Aorta (tissue), 5 donors: ENCODE measurements at regions not wholly inside any gene's neighbourhood (a gene's known extent, or its start where the extent isn't known, plus 50 kb on each side); places are given as distances from the start of the nearest gene placed in this dataset.

ENCODE experiments used
- ATAC-seq: fragments of 200-7000 bp; cut with Tn5 transposase; one replicate; pipeline ENCODE4 v1.9.1; 2022; ENCODE audit warnings: moderate library complexity; ENCODE audit not compliant: low FRiP score
- DNase-seq, 2 donors: peaks; one replicate each; pipeline ENCODE4 v3.0.0-alpha.2; 2020
- H3K27ac ChIP-seq, 2 donors: one replicate each; pipeline ENCODE4 v1.5.1; 2013; ENCODE audit warnings: low read length in 2 of 2, mild to moderate bottlenecking in 2 of 2, moderate library complexity in 2 of 2, control low read depth in 1 of 2, inconsistent platforms in 1 of 2, low read depth in 1 of 2
- H3K27me3 ChIP-seq, 2 donors: one replicate each; pipeline ENCODE4 v1.6.1; 2013; ENCODE audit warnings: control low read depth in 1 of 2, low read length in 1 of 2, mild to moderate bottlenecking in 1 of 2, moderate library complexity in 1 of 2; ENCODE audit not compliant: insufficient read depth in 2 of 2, control insufficient read depth in 1 of 2
- H3K36me3 ChIP-seq, 2 donors: one replicate each; pipeline ENCODE4 v1.6.1; 2013; ENCODE audit warnings: control low read depth in 1 of 2, low read length in 1 of 2, mild to moderate bottlenecking in 1 of 2; ENCODE audit not compliant: insufficient read depth in 2 of 2, control insufficient read depth in 1 of 2
- H3K4me1 ChIP-seq, 2 donors: one replicate each; pipeline ENCODE4 v1.6.1; 2013; ENCODE audit warnings: low read length in 2 of 2, control low read depth in 1 of 2, mild to moderate bottlenecking in 1 of 2, moderate library complexity in 1 of 2; ENCODE audit not compliant: insufficient read depth in 2 of 2, control insufficient read depth in 1 of 2
- H3K4me3 ChIP-seq, 2 donors: one replicate each; pipeline ENCODE4 v1.5.1; 2013; ENCODE audit warnings: low read length in 2 of 2, control low read depth in 1 of 2, mild to moderate bottlenecking in 1 of 2
- H3K9me3 ChIP-seq: one replicate; pipeline ENCODE4 v1.6.1; 2013; ENCODE audit warnings: mild to moderate bottlenecking, low read length; ENCODE audit not compliant: control insufficient read depth
- WGBS, 2 donors: extraction: QIAGEN DNeasy Blood & Tissue Kit; methylation state at CpG; one replicate each; pipeline ENCODE4 v1.1.7; 2013; 5-methylcytosine and 5-hydroxymethylcytosine counted together
- intact Hi-C, 2 donors: fragments of 100-400 bp; cut with DNase I; formaldehyde crosslinking; loops; one replicate each; pipeline versions ENCODE4 v1.14.2 to v1.15.0; 2022
- donor health status: healthy with polysubstance abuse.
- donor health status: Bipolar disorder and iron deficiency.
- donor health status: DM: no; HTN: no; CAD: no.
- donor health status: DM: no; HTN: no; CAD: no.
- donor health status: DM: yes; HTN: yes; CAD: no.

DNA sequence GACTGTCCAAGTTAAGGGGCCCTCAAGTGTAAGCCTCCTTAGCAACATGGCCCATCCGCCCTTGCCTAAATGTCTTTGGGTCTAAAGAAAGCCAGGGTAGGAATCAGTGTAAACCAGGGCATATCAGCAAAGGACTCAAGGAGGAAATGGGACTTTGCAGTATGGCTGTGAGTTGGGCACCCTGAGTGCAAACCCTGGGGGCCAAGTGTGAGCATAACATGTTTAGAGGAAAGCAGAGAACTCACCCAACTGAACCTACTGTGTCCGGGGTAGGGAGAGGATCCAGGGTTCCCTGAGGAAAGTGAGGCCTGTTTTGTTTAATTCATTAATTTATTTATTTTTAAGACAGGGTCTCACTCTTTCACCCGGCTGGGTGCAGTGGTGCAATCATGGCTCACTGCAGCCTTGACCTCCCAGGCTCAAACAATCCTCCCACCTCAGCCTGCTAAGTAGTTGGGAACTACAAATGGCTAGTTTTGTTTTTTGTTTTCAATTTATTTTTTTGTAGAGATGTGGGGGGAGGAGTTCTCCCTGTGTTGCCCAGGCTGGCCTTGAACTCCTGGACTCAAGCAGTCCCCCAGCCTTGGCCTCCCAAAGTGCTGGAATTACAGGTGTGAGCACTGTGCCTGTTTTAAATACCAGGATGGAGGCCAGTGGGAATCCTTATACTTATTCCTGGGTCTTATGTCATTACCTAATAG is 51.0 kb upstream of the ACTR3 start:
- no peak overlapping the region for H3K27ac ChIP-seq
- H3K36me3 ChIP-seq = no peaks in the 10 kb centered on the region
- H3K9me3 ChIP-seq = no peaks in the 10 kb centered on the region
- ATAC-seq (no peak), DNase-seq (no peak)
- H3K27me3 ChIP-seq = no peaks in the 10 kb centered on the region
- H3K4me3 ChIP-seq = no peak overlapping the region
- intact Hi-C loops = no loop called here
- no peaks in the 10 kb centered on the region for H3K4me1 ChIP-seq
- 89 to 91% methylated on average over 3 of the region's 3 CpGs for WGBS, 2 donors

GRCh38 chr2:113838277-113838676 is 51.6 kb upstream of the ACTR3 start:
- H3K9me3 ChIP-seq = no peaks in the 10 kb centered on the region

GRCh38 chr2:113834051-113834730 is 55.7 kb upstream of the ACTR3 start:
- Histone ChIP-seq H3K4me1 (no peaks in the 10 kb centered on the region), H3K27ac (no peak overlapping the region), H3K36me3 (no peaks in the 10 kb centered on the region), H3K4me3 (no peak overlapping the region), H3K9me3 (no peaks in the 10 kb centered on the region), H3K27me3 (no peaks in the 10 kb centered on the region)
- ATAC-seq (no peak), DNase-seq (no peak)
- intact Hi-C loops = no loop called here
- 89 to 92% methylated on average over 11 of the region's 11 CpGs for WGBS, 2 donors

More at GRCh38 chr2:113838277-113838676, 51.6 kb upstream of the ACTR3 start:
- Histone ChIP-seq H3K4me1 (no peaks in the 10 kb centered on the region), H3K36me3 (no peaks in the 10 kb centered on the region), H3K27ac (no peak overlapping the region), H3K27me3 (no peaks in the 10 kb centered on the region), H3K4me3 (no peak overlapping the region)
- DNase-seq = no peak
- 91 to 96% methylated on average over 2 of the region's 2 CpGs for WGBS, 2 donors
- intact Hi-C loops = no loop called here
- no peak for ATAC-seq

- 80% methylated on average over 4 of the region's 4 CpGs for WGBS, 2 donors
- Histone ChIP-seq H3K36me3 (no peaks in the 10 kb centered on the region), H3K9me3 (no peaks in the 10 kb centered on the region), H3K4me3 (no peak overlapping the region), H3K27ac (no peak overlapping the region), H3K4me1 (no peaks in the 10 kb centered on the region), H3K27me3 (no peaks in the 10 kb centered on the region)
- intact Hi-C loops = no loop called here
- DNase-seq = no peak
- ATAC-seq = no peak
Observed at GRCh38 chr2:113832795-113833290, 57.0 kb upstream of the ACTR3 start.

- Histone ChIP-seq H3K4me3 (no peak overlapping the region), H3K9me3 (no peaks in the 10 kb centered on the region), H3K27me3 (no peaks in the 10 kb centered on the region), H3K4me1 (no peaks in the 10 kb centered on the region), H3K27ac (no peak overlapping the region), H3K36me3 (no peaks in the 10 kb centered on the region)
- intact Hi-C loops = no loop called here
- ATAC-seq (no peak), DNase-seq (no peak)
- 70 to 74% methylated on average over 6 of the region's 6 CpGs for WGBS, 2 donors
Observed at GRCh38 chr2:113831161-113831560, 58.7 kb upstream of the ACTR3 start.

GRCh38 chr2:113829761-113830160 is 60.1 kb upstream of the ACTR3 start:
- H3K27ac ChIP-seq = no peak overlapping the region
- H3K4me3 ChIP-seq = no peak overlapping the region
- no peaks in the 10 kb centered on the region for H3K4me1 ChIP-seq
- intact Hi-C loops = no loop called here
- H3K9me3 ChIP-seq = no peaks in the 10 kb centered on the region
- ATAC-seq (no peak), DNase-seq (no peak)
- H3K36me3 ChIP-seq = no peaks in the 10 kb centered on the region
- 66 to 76% methylated on average over 5 of the region's 5 CpGs for WGBS, 2 donors
- H3K27me3 ChIP-seq = no peaks in the 10 kb centered on the region

DNA sequence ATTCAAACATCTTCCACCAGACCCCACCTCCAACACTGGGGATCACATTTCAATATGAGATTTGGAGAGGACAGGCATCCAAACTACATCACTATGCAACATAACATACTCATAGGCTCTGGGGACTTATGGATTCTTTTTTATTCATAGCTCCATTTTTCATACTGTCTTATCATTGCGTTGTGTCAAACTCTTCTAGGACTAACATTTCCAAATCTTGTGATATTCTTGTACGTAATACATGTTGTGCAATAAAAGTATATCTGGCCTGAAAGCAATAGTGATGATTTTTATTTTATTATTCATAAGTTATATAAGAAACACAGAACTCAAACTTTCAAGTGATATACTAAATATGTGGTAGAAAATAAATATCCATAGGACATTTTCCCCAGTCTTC is 60.6 kb upstream of the ACTR3 start:
- Histone ChIP-seq H3K27me3 (no peaks in the 10 kb centered on the region), H3K4me3 (no peak overlapping the region), H3K36me3 (no peaks in the 10 kb centered on the region), H3K9me3 (no peaks in the 10 kb centered on the region), H3K27ac (no peak overlapping the region), H3K4me1 (no peaks in the 10 kb centered on the region)
- intact Hi-C loops = no loop called here
- WGBS, 2 donors = 66 to 72% methylated on average over 2 of the region's 2 CpGs
- DNase-seq = no peak
- ATAC-seq = no peak

DNA sequence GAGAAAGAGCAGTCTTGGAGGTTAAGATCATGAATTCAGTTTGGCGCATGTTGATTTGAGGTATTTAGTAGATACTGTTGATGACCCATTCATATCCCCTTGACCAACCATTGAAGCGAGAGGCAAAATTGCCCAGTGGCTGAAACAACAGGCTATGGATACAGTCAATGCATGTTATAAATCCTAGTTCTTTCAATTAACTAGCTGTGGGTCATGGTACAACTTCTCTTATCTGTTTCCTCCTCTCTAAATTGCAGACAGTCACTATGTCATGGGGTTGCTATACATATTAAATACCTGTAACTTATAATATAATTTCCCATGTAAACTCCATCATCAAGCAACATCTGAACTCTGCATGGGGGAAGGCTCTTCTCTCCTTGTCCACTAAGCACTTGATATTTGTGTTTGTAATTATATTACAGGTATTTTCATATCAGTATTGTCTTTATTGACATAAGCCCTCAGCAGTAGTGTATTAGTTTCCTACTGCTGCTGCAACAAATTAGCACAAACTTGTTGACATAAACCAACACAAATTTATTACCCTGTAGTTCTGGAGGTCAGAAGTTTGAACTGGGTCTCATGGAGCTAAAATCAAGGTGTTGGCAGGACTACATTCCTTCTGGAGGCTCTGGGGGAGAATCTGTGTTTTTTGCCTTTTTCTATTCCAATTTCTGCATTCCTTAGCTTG is 61.7 kb upstream of the ACTR3 start:
- ATAC-seq = no peak
- Histone ChIP-seq H3K9me3 (no peaks in the 10 kb centered on the region), H3K4me3 (no peak overlapping the region), H3K27ac (no peak overlapping the region), H3K27me3 (no peaks in the 10 kb centered on the region), H3K36me3 (no peaks in the 10 kb centered on the region), H3K4me1 (no peaks in the 10 kb centered on the region)
- intact Hi-C loops = no loop called here
- no peak for DNase-seq
- 97 to 100% methylated on average over 2 of the region's 2 CpGs for WGBS, 2 donors
